Liver (tissue), 8 donors: ENCODE measurements at regions not wholly inside any gene's neighbourhood (a gene's known extent, or its start where the extent isn't known, plus 50 kb on each side); places are given as distances from the start of the nearest gene placed in this dataset.

Experiments used
- DNase-seq: peaks from one replicate; pipeline ENCODE4 v3.0.0-alpha.2; 2017; ENCODE audit warnings: low spot score
- H3K27ac ChIP-seq, 2 donors: one replicate each; pipeline ENCODE4 v1.7.0; 2013; ENCODE audit warnings: inconsistent platforms in 2 of 2, low read length in 2 of 2, control low read depth in 1 of 2, low read depth in 1 of 2, mild to moderate bottlenecking in 1 of 2
- H3K27me3 ChIP-seq, 4 donors: one replicate each; pipeline versions ENCODE4 v1.6.1 to v1.7.0; 2013; ENCODE audit warnings: low read length in 3 of 4, inconsistent platforms in 1 of 4, mild to moderate bottlenecking in 1 of 4, moderate library complexity in 1 of 4; ENCODE audit not compliant: control insufficient read depth in 4 of 4, insufficient read depth in 4 of 4
- H3K36me3 ChIP-seq, 4 donors: one replicate each; pipeline versions ENCODE4 v1.6.1 to v1.7.0; 2013; ENCODE audit warnings: low read length in 3 of 4, mild to moderate bottlenecking in 3 of 4, low read depth in 1 of 4, moderate library complexity in 1 of 4; ENCODE audit not compliant: control insufficient read depth in 4 of 4, insufficient read depth in 3 of 4
- H3K4me1 ChIP-seq, 4 donors: one replicate each; pipeline versions ENCODE4 v1.6.1 to v1.7.0; 2013; ENCODE audit warnings: low read length in 3 of 4, mild to moderate bottlenecking in 3 of 4, moderate library complexity in 1 of 4; ENCODE audit not compliant: control insufficient read depth in 4 of 4, insufficient read depth in 4 of 4
- H3K4me3 ChIP-seq, 3 donors: one replicate each; pipeline versions ENCODE4 v1.6.1 to v1.7.0; 2013; ENCODE audit warnings: low read length in 3 of 3, control low read depth in 1 of 3, low read depth in 1 of 3, mild to moderate bottlenecking in 1 of 3
- H3K9ac ChIP-seq, 2 donors: one replicate each; pipeline ENCODE4 v1.7.0; 2013; ENCODE audit warnings: low read length in 2 of 2, mild to moderate bottlenecking in 2 of 2, moderate library complexity in 2 of 2, control low read depth in 1 of 2, low read depth in 1 of 2
- H3K9me3 ChIP-seq, 4 donors: one replicate each; pipeline versions ENCODE4 v1.6.1 to v1.7.0; 2013; ENCODE audit warnings: low read length in 3 of 4; ENCODE audit not compliant: control insufficient read depth in 4 of 4
- EGR1 ChIP-seq, 2 donors: IDR thresholded peaks; 2 replicates each; pipeline ENCODE4 v1.6.1; 2016 to 2018; ENCODE audit warnings: antibody characterized with exemption in 2 of 2, low read depth in 2 of 2
- FOXA1 ChIP-seq: IDR thresholded peaks from 2 replicates; pipeline ENCODE4 v1.6.1; 2016; ENCODE audit warnings: antibody characterized with exemption
- FOXA2 ChIP-seq: IDR thresholded peaks from 2 replicates; pipeline ENCODE4 v1.6.1; 2016; ENCODE audit warnings: antibody characterized with exemption
- GABPA ChIP-seq, 2 donors: IDR thresholded peaks in 1 of 2; conservative IDR thresholded peaks in 1 of 2; 2 replicates each; pipeline ENCODE4 v1.6.1; 2016; ENCODE audit warnings: antibody characterized with exemption in 2 of 2, mild to moderate bottlenecking in 1 of 2, moderate library complexity in 1 of 2
- HNF4A ChIP-seq, 2 donors: conservative IDR thresholded peaks; 2 replicates each; pipeline ENCODE4 v1.6.1; 2016; ENCODE audit warnings: antibody characterized with exemption in 2 of 2, mild to moderate bottlenecking in 2 of 2
- HNF4G ChIP-seq: IDR thresholded peaks from 2 replicates; pipeline ENCODE4 v1.6.1; 2016; ENCODE audit warnings: antibody characterized with exemption
- JUND ChIP-seq, 2 donors: IDR thresholded peaks; 2 replicates each; pipeline ENCODE4 v1.6.1; 2016; ENCODE audit warnings: antibody characterized with exemption in 2 of 2
- NR2F2 ChIP-seq: IDR thresholded peaks from 2 replicates; pipeline ENCODE4 v1.6.1; 2016; ENCODE audit warnings: antibody characterized with exemption
- RAD21 ChIP-seq, 2 donors: IDR thresholded peaks; 2 replicates each; pipeline ENCODE4 v1.6.1; 2016; ENCODE audit warnings: antibody characterized with exemption in 2 of 2, mild to moderate bottlenecking in 2 of 2
- RXRA ChIP-seq, 2 donors: IDR thresholded peaks; 2 replicates each; pipeline ENCODE4 v1.6.1; 2017 to 2018; ENCODE audit warnings: antibody characterized with exemption in 2 of 2, mild to moderate bottlenecking in 1 of 2
- SP1 ChIP-seq: IDR thresholded peaks from 2 replicates; pipeline ENCODE4 v1.6.1; 2018; ENCODE audit warnings: antibody characterized with exemption, mild to moderate bottlenecking
- TAF1 ChIP-seq: conservative IDR thresholded peaks from 2 replicates; pipeline ENCODE4 v1.6.1; 2016; ENCODE audit warnings: antibody characterized with exemption, mild to moderate bottlenecking
- YY1 ChIP-seq: IDR thresholded peaks from 2 replicates; pipeline ENCODE4 v1.6.1; 2016; ENCODE audit warnings: antibody characterized with exemption, mild to moderate bottlenecking
- WGBS: extraction: QIAGEN DNeasy Blood & Tissue Kit; methylation state at CpG from one replicate; pipeline ENCODE4 v1.1.7; 2013; 5-methylcytosine and 5-hydroxymethylcytosine counted together
- TF ChIP-seq, protein P1 (sequence below): IDR thresholded peaks from 2 replicates; pipeline ENCODE4 v1.6.1; 2016; ENCODE audit warnings: antibody characterized with exemption, mild to moderate bottlenecking
- TF ChIP-seq, protein P2 (sequence below): IDR thresholded peaks from 2 replicates; pipeline ENCODE4 v1.6.1; 2016; ENCODE audit warnings: antibody characterized with exemption
- TF ChIP-seq, protein P3 (sequence below): fragments of 150-350 bp; IDR thresholded peaks from 2 replicates; pipeline ENCODE4 v1.5.1; 2017; ENCODE audit warnings: improper control_type of control experiment, low read depth, low read length; ENCODE audit not compliant: missing input control
- TF ChIP-seq, protein P4 (sequence below): IDR thresholded peaks from 2 replicates; pipeline ENCODE4 v1.6.1; 2016; ENCODE audit warnings: antibody characterized with exemption
- TF ChIP-seq, protein P5 (sequence below): IDR thresholded peaks from 2 replicates; pipeline ENCODE4 v1.6.1; 2016; ENCODE audit warnings: antibody characterized with exemption
- donor health status: healthy.
- donor health status: healthy.
- donor health status: healthy.
- donor health status: healthy.
- donor health status: healthy.

DNA sequence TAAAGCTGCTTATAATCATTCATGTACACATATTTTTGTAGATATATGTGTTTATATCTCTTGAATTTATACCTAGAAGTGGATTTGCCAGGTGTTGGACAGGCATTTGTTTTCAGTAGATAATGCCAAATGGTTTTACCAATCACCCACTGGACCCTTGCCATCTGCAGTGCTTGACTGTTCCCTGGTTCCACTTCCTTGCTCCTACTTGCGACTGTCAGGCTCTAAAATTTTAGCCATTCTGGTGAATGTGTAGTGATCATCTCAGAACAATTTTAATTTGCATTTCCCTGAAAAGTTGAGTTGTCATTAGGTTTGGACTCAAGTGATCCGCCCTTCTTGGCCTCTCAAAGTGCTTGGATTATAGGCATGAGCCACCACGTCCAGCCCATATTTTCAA, 122.4 kb upstream of the SLC34A2 start (continued):
- TF ChIP-seq, protein P1, sequence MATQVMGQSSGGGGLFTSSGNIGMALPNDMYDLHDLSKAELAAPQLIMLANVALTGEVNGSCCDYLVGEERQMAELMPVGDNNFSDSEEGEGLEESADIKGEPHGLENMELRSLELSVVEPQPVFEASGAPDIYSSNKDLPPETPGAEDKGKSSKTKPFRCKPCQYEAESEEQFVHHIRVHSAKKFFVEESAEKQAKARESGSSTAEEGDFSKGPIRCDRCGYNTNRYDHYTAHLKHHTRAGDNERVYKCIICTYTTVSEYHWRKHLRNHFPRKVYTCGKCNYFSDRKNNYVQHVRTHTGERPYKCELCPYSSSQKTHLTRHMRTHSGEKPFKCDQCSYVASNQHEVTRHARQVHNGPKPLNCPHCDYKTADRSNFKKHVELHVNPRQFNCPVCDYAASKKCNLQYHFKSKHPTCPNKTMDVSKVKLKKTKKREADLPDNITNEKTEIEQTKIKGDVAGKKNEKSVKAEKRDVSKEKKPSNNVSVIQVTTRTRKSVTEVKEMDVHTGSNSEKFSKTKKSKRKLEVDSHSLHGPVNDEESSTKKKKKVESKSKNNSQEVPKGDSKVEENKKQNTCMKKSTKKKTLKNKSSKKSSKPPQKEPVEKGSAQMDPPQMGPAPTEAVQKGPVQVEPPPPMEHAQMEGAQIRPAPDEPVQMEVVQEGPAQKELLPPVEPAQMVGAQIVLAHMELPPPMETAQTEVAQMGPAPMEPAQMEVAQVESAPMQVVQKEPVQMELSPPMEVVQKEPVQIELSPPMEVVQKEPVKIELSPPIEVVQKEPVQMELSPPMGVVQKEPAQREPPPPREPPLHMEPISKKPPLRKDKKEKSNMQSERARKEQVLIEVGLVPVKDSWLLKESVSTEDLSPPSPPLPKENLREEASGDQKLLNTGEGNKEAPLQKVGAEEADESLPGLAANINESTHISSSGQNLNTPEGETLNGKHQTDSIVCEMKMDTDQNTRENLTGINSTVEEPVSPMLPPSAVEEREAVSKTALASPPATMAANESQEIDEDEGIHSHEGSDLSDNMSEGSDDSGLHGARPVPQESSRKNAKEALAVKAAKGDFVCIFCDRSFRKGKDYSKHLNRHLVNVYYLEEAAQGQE, result no peak
- TF ChIP-seq EGR1 (IDR thresholded peaks at IDR 0.05; ENCODE audit: low read depth in 2 of 2), result no peak

DNA sequence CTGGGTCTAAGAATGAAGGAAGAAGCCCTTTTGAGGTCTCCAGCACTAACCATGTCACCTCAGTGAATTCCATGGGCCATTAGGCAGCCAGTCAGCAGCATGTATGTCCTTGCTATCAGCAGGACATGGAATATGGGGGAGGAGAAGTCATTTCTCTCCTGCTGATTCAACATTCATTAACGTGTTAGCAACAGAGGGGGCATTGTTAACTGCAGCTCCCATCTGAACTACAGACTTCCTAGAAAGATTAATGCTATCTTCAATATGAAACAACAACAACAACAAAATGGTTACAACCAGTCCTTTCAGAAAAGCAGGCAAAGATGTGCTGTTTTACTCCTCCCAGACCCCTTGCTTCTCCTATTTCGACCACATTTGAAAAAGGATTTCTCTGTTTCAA, 120.4 kb upstream of the SLC34A2 start:
- H3K27me3 ChIP-seq, result no peaks in the 10 kb centered on the region
- no peak overlapping the region for H3K4me3 ChIP-seq
- no peak overlapping the region for H3K27ac ChIP-seq
- no peaks in the 10 kb centered on the region for H3K4me1 ChIP-seq
- peaks cover 0 to 1% (median 0%) of the 10 kb centered on the region in 4 donors for H3K9me3 ChIP-seq
- no peaks in the 10 kb centered on the region for H3K36me3 ChIP-seq
- WGBS, result 70% methylated on average over 2 of the region's 2 CpGs
- H3K9ac ChIP-seq, result no peak overlapping the region
- TF ChIP-seq HNF4A (conservative IDR thresholded peaks at IDR 0.05) (no peak), HNF4G (no peak), TAF1 (no peak), RXRA (IDR thresholded peaks at IDR 0.05) (no peak), SP1 (no peak), RAD21 (IDR thresholded peaks at IDR 0.05) (no peak), NR2F2 (no peak), JUND (IDR thresholded peaks at IDR 0.05) (no peak), FOXA2 (no peak), FOXA1 (no peak), YY1 (no peak), GABPA (IDR thresholded peaks at IDR 0.05 in 1 of 2, conservative IDR thresholded peaks at IDR 0.05 in 1 of 2) (no peak)
- TF ChIP-seq, protein P2, sequence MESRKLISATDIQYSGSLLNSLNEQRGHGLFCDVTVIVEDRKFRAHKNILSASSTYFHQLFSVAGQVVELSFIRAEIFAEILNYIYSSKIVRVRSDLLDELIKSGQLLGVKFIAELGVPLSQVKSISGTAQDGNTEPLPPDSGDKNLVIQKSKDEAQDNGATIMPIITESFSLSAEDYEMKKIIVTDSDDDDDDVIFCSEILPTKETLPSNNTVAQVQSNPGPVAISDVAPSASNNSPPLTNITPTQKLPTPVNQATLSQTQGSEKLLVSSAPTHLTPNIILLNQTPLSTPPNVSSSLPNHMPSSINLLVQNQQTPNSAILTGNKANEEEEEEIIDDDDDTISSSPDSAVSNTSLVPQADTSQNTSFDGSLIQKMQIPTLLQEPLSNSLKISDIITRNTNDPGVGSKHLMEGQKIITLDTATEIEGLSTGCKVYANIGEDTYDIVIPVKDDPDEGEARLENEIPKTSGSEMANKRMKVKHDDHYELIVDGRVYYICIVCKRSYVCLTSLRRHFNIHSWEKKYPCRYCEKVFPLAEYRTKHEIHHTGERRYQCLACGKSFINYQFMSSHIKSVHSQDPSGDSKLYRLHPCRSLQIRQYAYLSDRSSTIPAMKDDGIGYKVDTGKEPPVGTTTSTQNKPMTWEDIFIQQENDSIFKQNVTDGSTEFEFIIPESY, result no peak
- TF ChIP-seq, protein P3, sequence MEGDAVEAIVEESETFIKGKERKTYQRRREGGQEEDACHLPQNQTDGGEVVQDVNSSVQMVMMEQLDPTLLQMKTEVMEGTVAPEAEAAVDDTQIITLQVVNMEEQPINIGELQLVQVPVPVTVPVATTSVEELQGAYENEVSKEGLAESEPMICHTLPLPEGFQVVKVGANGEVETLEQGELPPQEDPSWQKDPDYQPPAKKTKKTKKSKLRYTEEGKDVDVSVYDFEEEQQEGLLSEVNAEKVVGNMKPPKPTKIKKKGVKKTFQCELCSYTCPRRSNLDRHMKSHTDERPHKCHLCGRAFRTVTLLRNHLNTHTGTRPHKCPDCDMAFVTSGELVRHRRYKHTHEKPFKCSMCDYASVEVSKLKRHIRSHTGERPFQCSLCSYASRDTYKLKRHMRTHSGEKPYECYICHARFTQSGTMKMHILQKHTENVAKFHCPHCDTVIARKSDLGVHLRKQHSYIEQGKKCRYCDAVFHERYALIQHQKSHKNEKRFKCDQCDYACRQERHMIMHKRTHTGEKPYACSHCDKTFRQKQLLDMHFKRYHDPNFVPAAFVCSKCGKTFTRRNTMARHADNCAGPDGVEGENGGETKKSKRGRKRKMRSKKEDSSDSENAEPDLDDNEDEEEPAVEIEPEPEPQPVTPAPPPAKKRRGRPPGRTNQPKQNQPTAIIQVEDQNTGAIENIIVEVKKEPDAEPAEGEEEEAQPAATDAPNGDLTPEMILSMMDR, result no peak
- TF ChIP-seq, protein P1, result no peak
- TF ChIP-seq, protein P4, sequence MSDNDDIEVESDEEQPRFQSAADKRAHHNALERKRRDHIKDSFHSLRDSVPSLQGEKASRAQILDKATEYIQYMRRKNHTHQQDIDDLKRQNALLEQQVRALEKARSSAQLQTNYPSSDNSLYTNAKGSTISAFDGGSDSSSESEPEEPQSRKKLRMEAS, result no peak
- TF ChIP-seq, protein P5, sequence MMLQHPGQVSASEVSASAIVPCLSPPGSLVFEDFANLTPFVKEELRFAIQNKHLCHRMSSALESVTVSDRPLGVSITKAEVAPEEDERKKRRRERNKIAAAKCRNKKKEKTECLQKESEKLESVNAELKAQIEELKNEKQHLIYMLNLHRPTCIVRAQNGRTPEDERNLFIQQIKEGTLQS, result no peak
- DNase-seq, result no peak
